Naive thymus-derived CD4-positive, alpha-beta T cell (primary cell): ENCODE measurements at regions not wholly inside any gene's neighbourhood (a gene's known extent, or its start where the extent isn't known, plus 50 kb on each side); places are given as distances from the start of the nearest gene placed in this dataset.

Source experiments
- ATAC-seq: fragments of 150-1000 bp; cut with Tn5 transposase; 2 replicates; pipeline ENCODE4 v1.10.0; 2021; ENCODE audit warnings: mild to moderate bottlenecking, moderate library complexity
- CTCF ChIA-PET: fragments of 350-600 bp; sonication (Branson Sonifier 250); formaldehyde crosslinking; loops from one replicate; lab custom pipeline; 2021; ENCODE audit warnings: antibody characterized with exemption; lab: Charles Lee
- POLR2A ChIA-PET: fragments of 350-600 bp; sonication (Branson Sonifier 250); formaldehyde crosslinking; loops from one replicate; lab custom pipeline; 2021; ENCODE audit warnings: antibody characterized with exemption, inconsistent platforms; lab: Charles Lee
- DNase-seq, 9 donors: peaks; one replicate each; pipeline versions ENCODE4 v3.0.0 to v3.0.0-alpha.2; 2020 to 2022; ENCODE audit warnings: mixed read lengths in 1 of 9
- H3K27ac ChIP-seq: one replicate; pipeline ENCODE4 v1.7.0; 2013; ENCODE audit warnings: mild to moderate bottlenecking, low read depth, low read length, moderate library complexity
- H3K27me3 ChIP-seq, 2 donors: one replicate each; pipeline ENCODE4 v1.7.0; 2013; ENCODE audit warnings: low read length in 2 of 2, mild to moderate bottlenecking in 2 of 2, moderate library complexity in 2 of 2; ENCODE audit not compliant: control insufficient read depth in 2 of 2, insufficient read depth in 2 of 2
- H3K36me3 ChIP-seq, 3 experiments: 1 replicate in 2 of 3; 2 replicates in 1 of 3; pipeline ENCODE4 v1.7.0; 2013; ENCODE audit warnings: low read length in 3 of 3, mild to moderate bottlenecking in 3 of 3, moderate library complexity in 1 of 3; ENCODE audit not compliant: insufficient read depth in 3 of 3, control insufficient read depth in 2 of 3
- H3K4me1 ChIP-seq, 2 donors: one replicate each; pipeline ENCODE4 v1.7.0; 2013; ENCODE audit warnings: low read length in 2 of 2, mild to moderate bottlenecking in 2 of 2, moderate library complexity in 1 of 2; ENCODE audit not compliant: control insufficient read depth in 2 of 2, insufficient read depth in 2 of 2
- H3K4me3 ChIP-seq: 2 replicates; pipeline ENCODE4 v1.7.0; 2013; ENCODE audit warnings: mild to moderate bottlenecking, low read length
- H3K9me3 ChIP-seq, 3 experiments: 1 replicate in 2 of 3; 2 replicates in 1 of 3; pipeline ENCODE4 v1.7.0; 2013; ENCODE audit warnings: low read length in 3 of 3; ENCODE audit not compliant: control insufficient read depth in 2 of 3
- H3K27ac Mint-ChIP-seq, 9 donors: one replicate each; pipeline ENCODE4 v1.8.0; 2020 to 2022; ENCODE audit warnings: mixed read lengths in 9 of 9, mild to moderate bottlenecking in 8 of 9, moderate library complexity in 5 of 9, inconsistent platforms in 2 of 9
- H3K27me3 Mint-ChIP-seq, 5 donors: one replicate each; pipeline ENCODE4 v1.8.0; 2021 to 2022; ENCODE audit warnings: mixed read lengths in 5 of 5, mild to moderate bottlenecking in 1 of 5
- H3K36me3 Mint-ChIP-seq, 5 donors: one replicate each; pipeline ENCODE4 v1.8.0; 2020 to 2022; ENCODE audit warnings: mixed read lengths in 5 of 5, mild to moderate bottlenecking in 3 of 5, inconsistent platforms in 1 of 5
- H3K4me1 Mint-ChIP-seq, 7 donors: one replicate each; pipeline ENCODE4 v1.8.0; 2020 to 2022; ENCODE audit warnings: mixed read lengths in 7 of 7, mild to moderate bottlenecking in 3 of 7, inconsistent platforms in 1 of 7
- H3K4me3 Mint-ChIP-seq, 10 donors: one replicate each; pipeline ENCODE4 v1.8.0; 2020 to 2022; ENCODE audit warnings: mild to moderate bottlenecking in 10 of 10, mixed read lengths in 10 of 10, moderate library complexity in 6 of 10, inconsistent platforms in 2 of 10
- H3K9me3 Mint-ChIP-seq, 11 donors: one replicate each; pipeline ENCODE4 v1.8.0; 2020 to 2022; ENCODE audit warnings: mixed read lengths in 11 of 11, mild to moderate bottlenecking in 4 of 11, inconsistent platforms in 1 of 11, moderate library complexity in 1 of 11
- intact Hi-C, 2 donors: fragments of 100-400 bp; cut with micrococcal nuclease; formaldehyde crosslinking; loops; one replicate each; pipeline ENCODE4 v1.15.1; 2023

DNA sequence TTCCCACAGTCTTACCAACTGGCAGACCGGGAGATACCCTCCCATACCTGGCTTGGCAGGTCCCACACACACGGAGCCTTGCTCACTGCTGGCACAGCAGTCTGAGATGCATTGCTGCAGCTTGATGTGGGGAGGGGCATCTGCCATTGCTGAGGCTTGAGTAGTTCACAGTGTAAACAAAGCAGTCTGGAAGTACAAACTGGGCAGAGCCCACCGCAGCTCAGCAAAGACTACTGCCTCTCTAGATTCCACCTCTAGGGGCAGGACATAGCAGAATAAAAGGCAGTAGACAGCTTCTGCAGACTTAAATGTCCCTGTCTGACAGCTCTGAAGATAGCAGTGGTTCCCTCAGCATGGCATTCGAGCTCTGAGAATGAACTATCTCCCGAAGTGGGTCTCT is 69.6 kb upstream of the RELN start:
- Mint-ChIP-seq H3K4me3 (no peak overlapping the region), H3K9me3 (peaks cover 0 to 6% (median 0%) of the 10 kb centered on the region in 11 donors), H3K27ac (no peak overlapping the region), H3K4me1 (peaks cover 0 to 1% (median 0%) of the 10 kb centered on the region in 7 donors), H3K27me3 (peaks cover 0 to 13% (median 8%) of the 10 kb centered on the region in 5 donors), H3K36me3 (no peaks in the 10 kb centered on the region)
- Histone ChIP-seq H3K9me3 (no peaks in the 10 kb centered on the region), H3K4me1 (no peaks in the 10 kb centered on the region), H3K27me3 (no peaks in the 10 kb centered on the region), H3K27ac (no peak overlapping the region), H3K36me3 (no peaks in the 10 kb centered on the region), H3K4me3 (no peak overlapping the region)
- ATAC-seq = no peak
- POLR2A ChIA-PET = no interaction called here
- intact Hi-C loops = loop anchor here in 1 of 2 donors (10.0 kb wide), 1 partner anchor 64 kb away; no protein-coding TSS in a partner anchor
- CTCF ChIA-PET = no interaction called here
- DNase-seq = no peak

DNA sequence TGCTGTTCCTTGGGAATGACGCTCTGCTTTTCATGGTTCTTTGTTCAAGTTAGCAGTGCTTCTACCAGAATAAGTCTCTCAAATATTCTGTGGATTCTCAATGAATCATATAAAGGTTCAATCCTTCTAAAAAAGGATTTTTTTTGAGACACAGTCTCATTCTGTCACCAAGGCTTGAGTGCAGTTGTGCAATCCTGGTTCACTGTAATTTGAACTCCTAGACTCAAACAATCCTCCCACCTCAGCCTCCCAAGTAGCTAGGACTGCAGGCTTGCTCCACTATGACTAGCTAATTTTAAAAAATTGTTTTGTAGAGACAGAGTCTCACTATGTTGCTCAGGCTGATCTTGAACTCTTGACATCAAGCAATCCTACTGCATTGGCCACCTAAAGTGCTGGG is 64.9 kb upstream of the RELN start:
- Mint-ChIP-seq H3K27ac (no peak overlapping the region), H3K4me3 (no peak overlapping the region), H3K4me1 (no peaks in the 10 kb centered on the region), H3K36me3 (no peaks in the 10 kb centered on the region), H3K9me3 (peaks cover 0 to 4% (median 0%) of the 10 kb centered on the region in 11 donors), H3K27me3 (peaks cover 0 to 28% (median 24%) of the 10 kb centered on the region in 5 donors)
- ChIA-PET CTCF (no interaction called here), POLR2A (no interaction called here)
- H3K36me3 ChIP-seq = no peaks in the 10 kb centered on the region
- DNase-seq = no peak
- no peak overlapping the region for H3K27ac ChIP-seq
- H3K9me3 ChIP-seq = no peaks in the 10 kb centered on the region
- no peak for ATAC-seq
- no peaks in the 10 kb centered on the region for H3K27me3 ChIP-seq
- intact Hi-C loops = loop anchor here in 1 of 2 donors (10.0 kb wide), 1 partner anchor 60 kb away; no protein-coding TSS in a partner anchor
- H3K4me1 ChIP-seq = no peaks in the 10 kb centered on the region
- H3K4me3 ChIP-seq = no peak overlapping the region

DNA sequence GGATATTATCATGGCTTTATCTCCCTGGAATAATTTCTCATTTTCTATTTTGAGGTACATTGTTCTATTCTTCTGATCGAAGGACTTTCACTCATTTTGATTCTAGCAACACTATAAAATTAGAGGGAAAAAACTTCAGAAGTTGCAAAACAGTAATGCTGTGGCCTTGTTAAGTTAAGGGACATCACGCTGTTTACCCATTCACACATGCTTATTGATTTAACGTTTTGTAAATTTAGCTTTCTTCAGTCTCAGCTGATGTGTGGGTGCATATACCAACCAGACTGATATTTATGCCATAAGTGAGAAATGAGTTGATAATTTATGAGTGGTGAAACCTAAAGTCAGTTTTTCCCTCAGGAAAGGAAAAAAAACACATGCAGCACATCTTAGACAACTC is 63.5 kb upstream of the RELN start:
- Mint-ChIP-seq H3K4me3 (no peak overlapping the region), H3K9me3 (peaks cover 0 to 3% (median 0%) of the 10 kb centered on the region in 11 donors), H3K27ac (no peak overlapping the region), H3K27me3 (peaks cover 0 to 22% (median 16%) of the 10 kb centered on the region in 5 donors), H3K4me1 (no peaks in the 10 kb centered on the region), H3K36me3 (no peaks in the 10 kb centered on the region)
- POLR2A ChIA-PET = no interaction called here
- CTCF ChIA-PET = no interaction called here
- Histone ChIP-seq H3K27ac (no peak overlapping the region), H3K36me3 (no peaks in the 10 kb centered on the region), H3K4me1 (no peaks in the 10 kb centered on the region), H3K27me3 (no peaks in the 10 kb centered on the region), H3K9me3 (no peaks in the 10 kb centered on the region), H3K4me3 (no peak overlapping the region)
- ATAC-seq (no peak), DNase-seq (no peak)
- intact Hi-C loops = loop anchor here in 1 of 2 donors (10.0 kb wide), 1 partner anchor 58 kb away; no protein-coding TSS in a partner anchor

DNA sequence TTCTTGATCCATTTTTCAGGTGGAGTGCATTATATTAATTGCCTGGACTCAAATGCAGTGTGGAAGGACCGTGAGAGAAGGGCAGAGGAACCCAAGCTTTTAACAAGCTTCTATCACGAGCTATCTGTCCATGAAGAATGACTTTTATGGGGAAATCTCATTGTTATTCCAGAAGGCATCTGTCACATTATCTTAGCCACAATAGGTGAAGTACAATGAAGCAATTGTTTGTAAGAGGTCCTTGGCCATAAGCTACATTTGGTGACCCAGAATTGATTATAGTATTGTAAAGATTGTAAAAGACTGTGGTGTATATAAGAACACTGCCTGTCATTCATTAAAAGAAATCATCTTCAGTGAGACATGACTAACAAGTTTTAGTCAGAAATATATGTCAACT is 58.6 kb upstream of the RELN start:
- Histone ChIP-seq H3K9me3 (no peaks in the 10 kb centered on the region), H3K4me3 (no peak overlapping the region), H3K27me3 (no peaks in the 10 kb centered on the region), H3K36me3 (no peaks in the 10 kb centered on the region), H3K4me1 (no peaks in the 10 kb centered on the region), H3K27ac (no peak overlapping the region)
- Mint-ChIP-seq H3K4me1 (no peaks in the 10 kb centered on the region), H3K36me3 (no peaks in the 10 kb centered on the region), H3K9me3 (peaks cover 0 to 3% (median 0%) of the 10 kb centered on the region in 11 donors), H3K4me3 (no peak overlapping the region), H3K27me3 (peaks cover 0 to 17% (median 13%) of the 10 kb centered on the region in 5 donors), H3K27ac (no peak overlapping the region)
- intact Hi-C loops = no loop called here
- no peak for DNase-seq
- ATAC-seq = no peak
- ChIA-PET CTCF (no interaction called here), POLR2A (no interaction called here)

DNA sequence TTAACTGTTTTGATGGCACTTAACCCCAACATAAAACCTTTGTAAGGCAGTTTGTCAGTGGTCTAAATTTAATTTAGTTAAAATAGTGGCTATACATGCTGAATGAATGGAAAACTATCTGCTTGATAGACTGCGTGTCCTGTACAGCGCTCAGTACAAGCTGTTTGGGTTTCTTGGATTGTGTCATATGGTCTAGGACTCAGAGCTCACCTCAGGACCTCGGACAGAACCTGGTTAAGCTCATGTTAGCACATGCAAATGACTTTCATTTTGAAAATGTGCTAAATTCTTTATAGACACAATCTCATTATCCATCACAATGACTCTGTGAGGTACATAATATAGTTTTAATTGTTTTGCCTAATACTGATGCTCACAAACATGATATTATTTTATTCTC is 55.7 kb upstream of the RELN start:
- CTCF ChIA-PET = no interaction called here
- H3K27ac Mint-ChIP-seq = no peak overlapping the region

DNA sequence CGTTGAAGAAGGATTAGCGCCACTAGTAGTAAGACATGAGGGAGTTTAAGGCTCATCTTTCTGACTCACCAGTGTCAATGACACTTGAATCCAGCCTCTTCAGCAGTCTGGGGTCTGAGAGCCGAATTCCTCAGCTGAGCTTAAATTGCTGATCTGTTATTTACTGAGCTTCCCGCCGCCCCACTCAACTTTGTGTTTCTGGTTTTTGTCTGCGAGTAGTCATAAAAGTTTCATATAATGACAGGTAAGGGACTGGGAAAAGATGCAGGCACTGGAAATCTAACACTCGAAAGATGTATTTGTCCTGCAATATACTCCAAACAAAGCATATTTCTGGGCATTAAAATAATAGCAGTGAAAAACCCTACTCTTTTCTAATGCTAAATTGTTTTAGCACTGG is 51.2 kb upstream of the RELN start:
- POLR2A ChIA-PET = no interaction called here
- H3K9me3 ChIP-seq = no peaks in the 10 kb centered on the region
- intact Hi-C loops = no loop called here
- no peaks in the 10 kb centered on the region for H3K36me3 ChIP-seq
- CTCF ChIA-PET = no interaction called here
- peaks cover 0 to 4% (median 1%) of the 10 kb centered on the region in 11 donors for H3K9me3 Mint-ChIP-seq
- ATAC-seq (no peak), DNase-seq (no peak)
- H3K36me3 Mint-ChIP-seq = no peaks in the 10 kb centered on the region
- no peak overlapping the region for H3K4me3 ChIP-seq
- H3K4me1 Mint-ChIP-seq = no peaks in the 10 kb centered on the region
- H3K27ac ChIP-seq = no peak overlapping the region
- no peak overlapping the region for H3K27ac Mint-ChIP-seq
- H3K27me3 ChIP-seq = no peaks in the 10 kb centered on the region
- no peak overlapping the region for H3K4me3 Mint-ChIP-seq
- H3K27me3 Mint-ChIP-seq = peaks cover 5 to 30% (median 25%) of the 10 kb centered on the region in 5 donors
- no peaks in the 10 kb centered on the region for H3K4me1 ChIP-seq

More for the DNA sequence above, 55.7 kb upstream of the RELN start:
- no peaks in the 10 kb centered on the region for H3K36me3 ChIP-seq
- no peak for ATAC-seq
- Mint-ChIP-seq H3K9me3 (no peaks in the 10 kb centered on the region), H3K4me3 (no peak overlapping the region), H3K36me3 (no peaks in the 10 kb centered on the region), H3K27me3 (peaks cover 5 to 20% (median 15%) of the 10 kb centered on the region in 5 donors), H3K4me1 (no peaks in the 10 kb centered on the region)
- no peak overlapping the region for H3K4me3 ChIP-seq
- POLR2A ChIA-PET = no interaction called here
- no peaks in the 10 kb centered on the region for H3K9me3 ChIP-seq
- H3K4me1 ChIP-seq = no peaks in the 10 kb centered on the region
- no peak for DNase-seq
- intact Hi-C loops = no loop called here
- H3K27me3 ChIP-seq = no peaks in the 10 kb centered on the region
- no peak overlapping the region for H3K27ac ChIP-seq

DNA sequence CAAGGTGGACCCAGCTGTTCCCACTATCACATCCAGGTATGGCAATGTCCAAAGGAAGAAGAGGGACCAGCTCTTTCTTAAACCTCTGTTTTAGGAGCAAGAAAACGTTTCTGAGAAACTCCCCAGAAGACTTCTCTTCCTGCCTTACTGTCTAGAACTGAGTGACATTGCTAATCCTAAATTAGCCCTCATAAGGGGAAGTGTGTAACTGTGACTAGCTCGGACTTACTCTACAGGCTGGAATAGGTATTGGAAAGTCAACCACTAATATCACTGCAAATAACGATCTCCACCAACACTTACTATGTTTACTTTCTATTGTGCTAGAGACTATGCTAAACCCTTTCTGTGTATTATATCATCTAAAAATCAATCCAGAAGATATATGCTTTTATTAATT is 49.9 kb upstream of the RELN start:
- no peaks in the 10 kb centered on the region for H3K4me1 ChIP-seq
- POLR2A ChIA-PET = no interaction called here
- no peak overlapping the region for H3K4me3 ChIP-seq
- no peak overlapping the region for H3K27ac ChIP-seq
- no peaks in the 10 kb centered on the region for H3K4me1 Mint-ChIP-seq
- peaks cover 0 to 17% (median 5%) of the 10 kb centered on the region in 11 donors for H3K9me3 Mint-ChIP-seq
- no peaks in the 10 kb centered on the region for H3K36me3 Mint-ChIP-seq
- CTCF ChIA-PET = no interaction called here
- H3K4me3 Mint-ChIP-seq = no peak overlapping the region
- no peaks in the 10 kb centered on the region for H3K27me3 ChIP-seq
- H3K27me3 Mint-ChIP-seq = peaks cover 5 to 32% (median 30%) of the 10 kb centered on the region in 5 donors
- no peak for ATAC-seq
- no peak for DNase-seq
- H3K9me3 ChIP-seq = peaks cover 0 to 5% (median 0%) of the 10 kb centered on the region in 3 experiments
- no peak overlapping the region for H3K27ac Mint-ChIP-seq
- intact Hi-C loops = no loop called here
- no peaks in the 10 kb centered on the region for H3K36me3 ChIP-seq
